Gastrocnemius medialis (tissue), 4 donors: ENCODE measurements at regions not wholly inside any gene's neighbourhood (a gene's known extent, or its start where the extent isn't known, plus 50 kb on each side); places are given as distances from the start of the nearest gene placed in this dataset.

ENCODE experiments used
- POLR2A ChIP-seq, 2 donors: fragments of 450-650 bp; IDR thresholded peaks; one replicate each; pipeline ENCODE4 v1.6.1; 2017; ENCODE audit warnings: antibody characterized with exemption in 2 of 2, mild to moderate bottlenecking in 2 of 2, moderate library complexity in 2 of 2
- TF ChIP-seq, protein P1 (sequence below), 5 experiments: fragments of 450-650 bp in 3 of 5; fragments of 200-600 bp in 2 of 5; sonication (generic) in 2 of 5; IDR thresholded peaks in 4 of 5; conservative IDR thresholded peaks in 1 of 5; 1 replicate in 4 of 5; 2 replicates in 1 of 5; pipeline ENCODE4 v1.5.1; 2016 to 2019; ENCODE audit warnings: antibody characterized with exemption in 5 of 5, mild to moderate bottlenecking in 3 of 5, moderate library complexity in 3 of 5

DNA sequence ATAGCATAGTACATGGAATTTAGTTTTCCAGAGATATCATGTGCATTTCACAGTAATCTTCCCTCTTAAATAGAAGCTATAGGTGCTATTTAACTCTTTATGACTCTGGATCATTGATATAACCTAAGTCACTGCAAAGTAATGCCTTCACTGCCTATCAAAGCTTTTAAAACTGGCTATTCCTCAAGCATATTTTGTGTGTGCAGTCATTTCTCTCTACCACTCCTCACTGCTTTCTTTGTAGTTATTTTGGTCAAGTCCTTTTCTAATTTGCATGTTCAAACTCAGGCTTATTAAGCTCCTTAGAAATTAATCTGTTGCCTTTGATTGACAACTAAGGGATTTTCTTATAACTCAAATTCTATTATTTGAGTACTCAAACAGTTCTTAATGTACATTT is 79.4 kb upstream of the PLEKHG7 start:
- TF ChIP-seq, protein P1, sequence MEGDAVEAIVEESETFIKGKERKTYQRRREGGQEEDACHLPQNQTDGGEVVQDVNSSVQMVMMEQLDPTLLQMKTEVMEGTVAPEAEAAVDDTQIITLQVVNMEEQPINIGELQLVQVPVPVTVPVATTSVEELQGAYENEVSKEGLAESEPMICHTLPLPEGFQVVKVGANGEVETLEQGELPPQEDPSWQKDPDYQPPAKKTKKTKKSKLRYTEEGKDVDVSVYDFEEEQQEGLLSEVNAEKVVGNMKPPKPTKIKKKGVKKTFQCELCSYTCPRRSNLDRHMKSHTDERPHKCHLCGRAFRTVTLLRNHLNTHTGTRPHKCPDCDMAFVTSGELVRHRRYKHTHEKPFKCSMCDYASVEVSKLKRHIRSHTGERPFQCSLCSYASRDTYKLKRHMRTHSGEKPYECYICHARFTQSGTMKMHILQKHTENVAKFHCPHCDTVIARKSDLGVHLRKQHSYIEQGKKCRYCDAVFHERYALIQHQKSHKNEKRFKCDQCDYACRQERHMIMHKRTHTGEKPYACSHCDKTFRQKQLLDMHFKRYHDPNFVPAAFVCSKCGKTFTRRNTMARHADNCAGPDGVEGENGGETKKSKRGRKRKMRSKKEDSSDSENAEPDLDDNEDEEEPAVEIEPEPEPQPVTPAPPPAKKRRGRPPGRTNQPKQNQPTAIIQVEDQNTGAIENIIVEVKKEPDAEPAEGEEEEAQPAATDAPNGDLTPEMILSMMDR (IDR thresholded peaks at IDR 0.05 in 4 of 5, conservative IDR thresholded peaks at IDR 0.05 in 1 of 5) = no peak
- no peak for TF ChIP-seq POLR2A (IDR thresholded peaks at IDR 0.05)
